ENCODE measurements at regions not wholly inside any gene's neighbourhood (a gene's known extent, or its start where the extent isn't known, plus 50 kb on each side); places are given as distances from the start of the nearest gene placed in this dataset.
"Not testable (repeated sequence)": the region's sequence is repeated elsewhere in the genome, so short reads cannot be mapped to it uniquely, and the experiment has no call there.

DNA sequence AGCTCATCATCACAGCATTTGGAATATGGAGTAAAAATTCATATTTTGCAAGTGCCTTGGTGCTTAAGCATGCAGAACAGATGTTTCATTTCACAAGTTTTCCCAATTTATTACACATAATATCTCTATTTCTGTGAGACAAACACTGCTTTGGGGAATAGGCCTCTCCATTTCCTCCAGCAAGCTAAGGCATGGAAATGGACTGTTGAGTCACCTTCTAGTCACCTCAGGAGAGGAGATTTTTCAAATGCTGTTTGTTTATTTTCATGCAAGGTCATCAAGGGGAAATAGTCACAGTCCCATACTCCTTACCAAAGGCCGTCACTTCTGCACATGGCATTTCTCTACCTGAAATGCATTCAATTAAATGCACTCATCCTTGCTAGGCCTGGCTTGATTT, 57.4 kb upstream of the NUTM2D start:
- not testable (repeated sequence) for DNase-seq (ENCODE audit: low read depth in 2 of 3, low spot score in 2 of 3)

DNA sequence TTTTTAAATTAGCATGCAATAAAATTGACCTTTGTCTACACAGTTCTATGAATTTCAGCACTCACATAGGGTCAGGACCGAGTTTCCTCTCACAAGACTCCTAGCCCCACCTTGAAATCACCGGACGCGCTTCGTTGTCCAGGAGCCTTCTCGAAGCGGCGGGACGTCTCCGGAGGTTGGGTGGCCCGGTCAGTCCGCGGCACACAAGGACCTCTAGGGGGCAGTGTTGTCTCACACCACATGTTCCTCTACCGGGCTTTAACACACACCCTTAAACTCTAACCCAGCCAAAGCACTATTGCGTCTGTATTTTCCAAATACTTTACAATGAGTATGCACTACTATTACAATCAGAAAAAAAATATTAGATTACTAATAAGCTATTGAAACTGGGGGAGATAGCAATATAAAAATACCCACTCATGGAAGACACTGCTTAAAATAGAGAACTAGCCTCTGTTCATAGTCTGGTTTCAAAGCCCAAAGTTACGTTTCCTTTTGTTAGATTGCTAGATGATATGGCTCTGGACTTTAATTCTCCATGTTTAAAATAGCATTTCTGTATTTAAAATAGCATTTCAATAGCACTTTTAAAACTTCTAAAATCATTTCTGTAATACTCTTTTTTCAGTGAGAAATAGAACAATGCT, 56.0 kb upstream of the NUTM2D start:
- DNase-seq (ENCODE audit: low read depth in 2 of 3, low spot score in 2 of 3): peak in 2 of 3 experiments; percentile 4 to 17

DNA sequence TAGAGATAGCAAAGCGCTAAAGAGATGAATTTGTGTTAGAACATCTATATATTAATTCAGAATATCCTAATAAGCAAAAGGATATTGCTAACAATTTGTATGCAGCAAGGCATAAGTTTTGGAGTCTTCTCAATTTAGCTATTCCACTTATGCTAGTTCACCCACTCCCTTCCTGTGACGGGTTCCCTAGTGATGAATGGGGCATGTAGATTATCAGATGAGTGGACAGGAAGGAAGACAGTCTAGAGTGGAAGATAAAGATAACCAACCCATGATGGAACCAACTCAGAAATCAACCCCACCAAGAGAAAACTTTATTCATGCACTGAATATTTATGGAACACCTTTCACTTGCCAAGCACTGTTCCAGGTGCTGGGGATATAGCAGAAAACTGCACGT, 55.4 kb upstream of the NUTM2D start:
- DNase-seq (ENCODE audit: low read depth in 2 of 3, low spot score in 2 of 3): not testable (repeated sequence)

DNA sequence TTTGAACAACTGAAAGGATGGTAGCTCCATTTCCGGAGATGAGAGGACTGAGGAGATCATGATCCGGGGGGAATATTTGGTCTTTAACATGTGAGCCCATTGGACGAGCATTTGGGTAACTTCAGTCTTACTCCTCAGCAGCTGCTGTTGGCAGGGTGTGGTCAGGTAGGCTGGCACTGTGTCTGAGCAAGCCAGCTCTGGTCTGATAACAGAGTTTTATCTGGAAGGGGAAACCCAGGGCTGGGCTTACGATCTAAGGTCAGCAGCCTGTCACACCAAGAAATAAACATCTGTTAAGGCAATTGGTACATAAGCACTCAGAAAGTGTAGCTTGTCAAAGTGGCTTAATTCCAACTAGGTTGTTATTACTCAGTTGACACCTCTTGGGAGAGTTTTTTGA, 53.8 kb upstream of the NUTM2D start:
- not testable (repeated sequence) for DNase-seq (ENCODE audit: low read depth in 2 of 3, low spot score in 2 of 3)

GRCh38 chr10:87306681-87307080, 50.9 kb upstream of the NUTM2D start:
- not testable (repeated sequence) for DNase-seq (ENCODE audit: low read depth in 2 of 3, low spot score in 2 of 3)

Measured in activated CD8-positive, alpha-beta memory T cell treated with anti-CD3 and anti-CD28 coated beads for 48 hours (primary cell).